ENCODE measurements at regions not wholly inside any gene's neighbourhood (a gene's known extent, or its start where the extent isn't known, plus 50 kb on each side); places are given as distances from the start of the nearest gene placed in this dataset.

GRCh38 chr3:132154619-132155018, 119.8 kb upstream of the CPNE4 start:
- H3K36me3 Mint-ChIP-seq (ENCODE audit: insufficient read depth), result no peaks in the 10 kb centered on the region
- H3K4me3 Mint-ChIP-seq, result no peak overlapping the region
- ATAC-seq (replicated peaks) (no peak), DNase-seq (no peak)
- H3K4me1 Mint-ChIP-seq (ENCODE audit: low read depth in 2 of 2), result no peaks in the 10 kb centered on the region
- H3K27me3 Mint-ChIP-seq, result peaks cover 0 to 7% of the 10 kb centered on the region in 2 donors
- no peaks in the 10 kb centered on the region for H3K9me3 Mint-ChIP-seq
- H3K27ac Mint-ChIP-seq, result no peak overlapping the region

DNA sequence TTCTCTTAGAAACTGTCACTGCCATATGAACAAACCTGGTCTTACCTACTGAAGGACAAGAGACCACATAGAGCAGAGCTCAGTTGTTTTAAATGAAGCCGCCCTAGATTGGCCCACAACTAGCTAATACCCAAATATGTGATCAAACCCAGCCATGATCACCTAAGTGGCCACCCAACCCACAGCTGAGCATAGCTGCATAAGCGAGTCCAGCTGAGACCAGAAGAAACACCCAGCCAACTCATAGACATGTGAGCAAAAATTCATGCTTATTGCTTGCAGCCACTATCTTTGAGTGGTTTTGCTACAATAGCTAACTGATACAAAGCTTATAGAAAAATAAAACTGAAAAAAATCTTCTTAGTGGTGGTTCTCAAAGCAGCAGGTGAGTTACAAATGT, 124.3 kb upstream of the CPNE4 start:
- no peaks in the 10 kb centered on the region for H3K36me3 Mint-ChIP-seq (ENCODE audit: insufficient read depth)
- H3K4me1 Mint-ChIP-seq (ENCODE audit: low read depth in 2 of 2), result no peaks in the 10 kb centered on the region
- no peak overlapping the region for H3K27ac Mint-ChIP-seq
- ATAC-seq (replicated peaks) (no peak), DNase-seq (no peak)
- no peaks in the 10 kb centered on the region for H3K9me3 Mint-ChIP-seq
- H3K27me3 Mint-ChIP-seq, result no peaks in the 10 kb centered on the region
- no peak overlapping the region for H3K4me3 Mint-ChIP-seq

DNA sequence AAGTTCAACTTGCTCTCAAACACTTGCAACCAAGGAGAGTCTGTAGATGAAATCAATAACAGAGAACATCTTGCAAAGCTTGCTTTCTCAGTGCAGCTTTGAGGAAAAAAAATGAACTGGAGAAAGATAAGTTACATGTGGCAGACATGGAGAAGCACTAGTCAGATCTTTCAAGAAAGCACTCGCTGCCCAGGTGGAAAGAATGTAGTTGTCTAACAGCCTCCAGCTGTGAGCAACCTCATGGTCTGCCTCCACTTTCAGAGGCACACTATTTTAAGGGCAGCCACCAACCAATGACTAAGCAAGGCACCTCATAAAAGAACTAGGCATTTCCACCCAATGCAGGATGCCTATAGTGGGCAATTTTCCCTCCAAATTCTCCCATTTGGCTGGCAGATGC, 125.4 kb upstream of the CPNE4 start:
- Mint-ChIP-seq H3K9me3 (no peaks in the 10 kb centered on the region), H3K27me3 (no peaks in the 10 kb centered on the region), H3K36me3 (ENCODE audit: insufficient read depth) (no peaks in the 10 kb centered on the region), H3K27ac (no peak overlapping the region), H3K4me1 (ENCODE audit: low read depth in 2 of 2) (no peaks in the 10 kb centered on the region), H3K4me3 (no peak overlapping the region)
- ATAC-seq (replicated peaks) (no peak), DNase-seq (no peak)

DNA sequence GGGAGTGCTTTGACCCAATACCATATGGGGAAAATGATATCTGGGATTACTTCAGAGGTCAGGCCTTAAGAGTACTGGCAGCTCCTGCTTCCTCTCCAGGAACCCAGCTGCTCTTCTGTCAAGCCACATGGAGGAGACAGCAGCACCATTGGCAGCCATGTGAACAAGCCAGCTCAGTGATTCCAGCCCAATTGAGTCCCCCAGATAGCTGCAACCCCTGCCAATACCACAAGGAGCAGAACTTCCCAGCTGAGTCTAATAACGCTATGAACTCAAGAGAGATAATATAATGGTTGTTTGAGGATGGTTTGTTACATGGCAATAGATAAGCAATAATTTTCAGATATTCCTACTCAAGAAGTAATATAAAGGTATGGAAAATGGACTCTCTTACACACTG, 126.8 kb upstream of the CPNE4 start:
- Mint-ChIP-seq H3K27ac (no peak overlapping the region), H3K36me3 (ENCODE audit: insufficient read depth) (no peaks in the 10 kb centered on the region), H3K4me1 (ENCODE audit: low read depth in 2 of 2) (no peaks in the 10 kb centered on the region), H3K27me3 (peaks cover 0 to 6% of the 10 kb centered on the region in 2 donors), H3K4me3 (no peak overlapping the region), H3K9me3 (no peaks in the 10 kb centered on the region)
- DNase-seq (no peak), ATAC-seq (replicated peaks) (no peak)

DNA sequence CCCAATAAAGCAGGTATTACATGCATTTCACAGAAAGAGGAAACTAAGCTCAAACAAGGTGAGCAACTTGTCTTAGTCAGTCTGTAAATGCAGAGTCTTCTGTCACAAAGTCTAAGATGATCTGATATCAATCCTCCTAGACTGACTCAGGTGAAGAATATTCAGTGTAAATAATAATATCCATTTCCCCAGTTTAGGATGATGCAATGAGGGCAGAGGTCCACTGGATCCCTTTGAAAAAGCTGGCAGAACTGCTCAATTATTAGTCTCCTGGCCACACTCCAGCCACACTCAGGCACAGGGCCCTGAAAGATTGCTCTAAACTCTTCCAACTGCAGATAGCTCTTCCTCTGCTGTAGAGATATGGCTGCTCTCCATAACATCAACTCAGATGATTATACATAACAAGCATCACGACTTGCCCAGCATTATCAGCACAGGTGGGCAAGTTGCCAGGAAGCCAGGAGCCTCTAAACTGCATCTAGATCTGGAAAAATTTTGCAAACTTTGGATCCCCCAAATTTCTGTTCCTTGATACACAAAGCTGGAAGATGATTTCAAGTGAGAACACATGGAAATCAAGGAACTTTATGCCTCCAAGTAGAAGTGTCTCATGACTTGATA, 129.8 kb upstream of the CPNE4 start:
- no peaks in the 10 kb centered on the region for H3K36me3 Mint-ChIP-seq (ENCODE audit: insufficient read depth)
- DNase-seq (no peak), ATAC-seq (replicated peaks) (no peak)
- H3K27me3 Mint-ChIP-seq, result peaks cover 0 to 6% of the 10 kb centered on the region in 2 donors
- no peaks in the 10 kb centered on the region for H3K9me3 Mint-ChIP-seq
- H3K27ac Mint-ChIP-seq, result no peak overlapping the region
- H3K4me1 Mint-ChIP-seq (ENCODE audit: low read depth in 2 of 2), result no peaks in the 10 kb centered on the region
- H3K4me3 Mint-ChIP-seq, result no peak overlapping the region

GRCh38 chr3:132167870-132168269, 133.1 kb upstream of the CPNE4 start:
- ATAC-seq (replicated peaks) (no peak), DNase-seq (no peak)
- Mint-ChIP-seq H3K27ac (no peak overlapping the region), H3K9me3 (no peaks in the 10 kb centered on the region), H3K27me3 (peaks cover 9 to 11% of the 10 kb centered on the region in 2 donors), H3K4me3 (no peak overlapping the region), H3K4me1 (ENCODE audit: low read depth in 2 of 2) (no peaks in the 10 kb centered on the region), H3K36me3 (ENCODE audit: insufficient read depth) (no peaks in the 10 kb centered on the region)

- ATAC-seq (replicated peaks), result no peak
Observed at GRCh38 chr3:132174500-132174899, 139.7 kb upstream of the CPNE4 start.

GRCh38 chr3:132180337-132180791, 136.8 kb upstream of the ACP3 start:
- no peak overlapping the region for H3K4me3 Mint-ChIP-seq
- H3K27me3 Mint-ChIP-seq, result peaks cover 7 to 9% of the 10 kb centered on the region in 2 donors
- H3K27ac Mint-ChIP-seq, result no peak overlapping the region
- peaks cover 3 to 8% of the 10 kb centered on the region in 2 donors for H3K4me1 Mint-ChIP-seq (ENCODE audit: low read depth in 2 of 2)
- no peaks in the 10 kb centered on the region for H3K9me3 Mint-ChIP-seq
- DNase-seq (no peak), ATAC-seq (replicated peaks) (peak; percentile 41)
- no peaks in the 10 kb centered on the region for H3K36me3 Mint-ChIP-seq (ENCODE audit: insufficient read depth)

More at GRCh38 chr3:132174500-132174899, 139.7 kb upstream of the CPNE4 start:
- H3K4me1 Mint-ChIP-seq (ENCODE audit: low read depth in 2 of 2), result no peaks in the 10 kb centered on the region
- H3K9me3 Mint-ChIP-seq, result no peaks in the 10 kb centered on the region
- no peak overlapping the region for H3K27ac Mint-ChIP-seq
- H3K4me3 Mint-ChIP-seq, result no peak overlapping the region
- peaks cover 18 to 27% of the 10 kb centered on the region in 2 donors for H3K27me3 Mint-ChIP-seq
- DNase-seq, result no peak
- no peaks in the 10 kb centered on the region for H3K36me3 Mint-ChIP-seq (ENCODE audit: insufficient read depth)

DNA sequence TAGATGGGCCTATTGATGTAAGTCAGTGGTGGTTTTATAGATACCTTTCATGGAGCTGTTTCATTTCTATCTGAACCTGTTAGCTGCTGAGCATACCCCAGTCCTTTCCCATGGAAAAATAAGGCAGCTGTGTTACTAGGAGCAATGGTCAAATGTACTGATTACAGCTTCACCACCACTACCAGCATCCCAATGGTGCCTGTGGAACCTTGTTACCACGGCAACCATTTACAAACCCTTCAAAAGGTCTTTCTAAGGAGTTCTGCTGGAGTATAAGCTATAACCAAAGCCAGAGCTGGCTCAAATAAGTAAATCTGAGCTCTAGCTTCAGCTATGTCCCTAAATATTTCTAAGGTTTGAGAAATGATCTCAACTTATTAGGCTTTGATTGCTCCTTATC, 133.4 kb upstream of the ACP3 start:
- H3K4me3 Mint-ChIP-seq, result no peak overlapping the region
- ATAC-seq (replicated peaks), result no peak
- peaks cover 7 to 14% of the 10 kb centered on the region in 2 donors for H3K27me3 Mint-ChIP-seq
- H3K4me1 Mint-ChIP-seq (ENCODE audit: low read depth in 2 of 2), result peaks cover 3 to 8% of the 10 kb centered on the region in 2 donors
- no peak overlapping the region for H3K27ac Mint-ChIP-seq
- H3K36me3 Mint-ChIP-seq (ENCODE audit: insufficient read depth), result no peaks in the 10 kb centered on the region
- no peak for DNase-seq
- H3K9me3 Mint-ChIP-seq, result no peaks in the 10 kb centered on the region

DNA sequence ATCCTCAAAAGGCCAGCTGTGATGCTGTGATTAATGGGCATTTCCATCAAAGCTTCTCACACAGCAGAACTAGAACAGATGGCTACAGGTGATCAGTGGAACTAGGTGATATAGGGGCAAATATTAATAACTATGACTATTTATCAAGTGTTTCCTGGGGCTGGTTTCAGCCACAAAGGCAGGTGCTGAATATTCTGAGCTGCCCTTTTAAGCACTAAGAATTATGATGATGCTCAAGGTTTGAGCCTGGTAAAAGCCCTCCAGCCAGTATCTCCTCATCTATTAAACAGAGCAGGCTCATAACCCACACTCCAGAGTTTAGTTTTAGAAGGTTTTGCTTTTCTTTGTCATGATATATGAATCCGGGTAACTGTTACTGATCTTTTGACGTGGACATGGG, 129.5 kb upstream of the ACP3 start:
- ATAC-seq (replicated peaks) (no peak), DNase-seq (no peak)
- H3K27ac Mint-ChIP-seq, result no peak overlapping the region
- H3K4me1 Mint-ChIP-seq (ENCODE audit: low read depth in 2 of 2), result no peaks in the 10 kb centered on the region
- no peaks in the 10 kb centered on the region for H3K9me3 Mint-ChIP-seq
- H3K36me3 Mint-ChIP-seq (ENCODE audit: insufficient read depth), result no peaks in the 10 kb centered on the region
- no peak overlapping the region for H3K4me3 Mint-ChIP-seq
- peaks cover 8 to 13% of the 10 kb centered on the region in 2 donors for H3K27me3 Mint-ChIP-seq

- Mint-ChIP-seq H3K27ac (no peak overlapping the region), H3K36me3 (ENCODE audit: insufficient read depth) (no peaks in the 10 kb centered on the region), H3K27me3 (peaks cover 8 to 13% of the 10 kb centered on the region in 2 donors), H3K9me3 (no peaks in the 10 kb centered on the region), H3K4me1 (ENCODE audit: low read depth in 2 of 2) (no peaks in the 10 kb centered on the region), H3K4me3 (no peak overlapping the region)
- DNase-seq (no peak), ATAC-seq (replicated peaks) (no peak)
Observed at GRCh38 chr3:132189601-132190000, 127.6 kb upstream of the ACP3 start.

DNA sequence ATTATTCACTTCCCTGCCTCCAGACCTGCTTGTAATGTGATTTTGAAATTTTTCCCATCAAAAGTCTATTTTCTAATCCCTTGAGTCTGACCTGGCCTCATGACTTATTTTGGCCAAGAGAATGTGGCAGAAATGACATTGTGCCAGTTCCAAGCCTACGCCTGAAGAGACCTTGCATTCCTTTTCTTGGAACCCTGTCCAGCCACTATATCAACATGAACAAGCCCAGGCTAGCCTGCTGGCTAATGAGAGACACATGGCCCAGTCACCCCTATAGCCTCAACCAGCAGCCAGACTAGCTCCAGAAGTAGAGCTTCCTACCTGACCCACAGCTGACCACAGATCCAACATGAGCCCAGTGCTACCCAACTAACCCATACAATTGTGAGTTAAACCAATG, 121.1 kb upstream of the ACP3 start:
- H3K27me3 Mint-ChIP-seq, result peaks cover 14 to 18% of the 10 kb centered on the region in 2 donors
- peaks cover 2% of the 10 kb centered on the region for H3K36me3 Mint-ChIP-seq (ENCODE audit: insufficient read depth)
- DNase-seq (no peak), ATAC-seq (replicated peaks) (no peak)
- H3K4me3 Mint-ChIP-seq, result no peak overlapping the region
- no peak overlapping the region for H3K27ac Mint-ChIP-seq
- peaks cover 0 to 1% of the 10 kb centered on the region in 2 donors for H3K9me3 Mint-ChIP-seq
- no peaks in the 10 kb centered on the region for H3K4me1 Mint-ChIP-seq (ENCODE audit: low read depth in 2 of 2)

GRCh38 chr3:132198516-132198915, 118.7 kb upstream of the ACP3 start:
- Mint-ChIP-seq H3K27me3 (peaks cover 15 to 19% of the 10 kb centered on the region in 2 donors), H3K4me3 (no peak overlapping the region), H3K9me3 (peaks cover 0 to 1% of the 10 kb centered on the region in 2 donors), H3K4me1 (ENCODE audit: low read depth in 2 of 2) (no peaks in the 10 kb centered on the region), H3K36me3 (ENCODE audit: insufficient read depth) (peaks cover 2% of the 10 kb centered on the region), H3K27ac (no peak overlapping the region)
- DNase-seq (no peak), ATAC-seq (replicated peaks) (no peak)

DNA sequence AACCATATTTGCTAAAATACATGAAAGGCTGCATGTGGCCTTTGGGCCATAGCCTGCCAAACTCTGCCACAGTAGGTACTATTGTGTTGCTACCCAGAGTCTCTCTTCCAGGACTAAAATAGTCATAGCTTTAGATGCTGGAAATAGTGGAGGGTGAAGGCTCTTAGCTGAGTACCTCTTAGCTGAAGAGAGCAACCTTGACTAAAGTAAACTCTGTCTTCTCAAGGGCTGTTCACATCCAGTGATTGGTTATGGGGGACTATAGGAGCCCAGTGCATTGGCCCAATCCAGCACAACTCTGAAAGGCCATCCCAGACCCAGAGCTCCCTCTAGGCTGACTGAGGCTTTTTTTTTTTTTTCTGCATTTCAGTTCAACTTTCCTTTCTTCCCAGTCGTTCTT, 117.8 kb upstream of the ACP3 start:
- H3K9me3 Mint-ChIP-seq, result peaks cover 0 to 1% of the 10 kb centered on the region in 2 donors
- H3K36me3 Mint-ChIP-seq (ENCODE audit: insufficient read depth), result peaks cover 2% of the 10 kb centered on the region
- H3K4me3 Mint-ChIP-seq, result no peak overlapping the region
- no peak for DNase-seq
- ATAC-seq (replicated peaks), result no peak
- H3K4me1 Mint-ChIP-seq (ENCODE audit: low read depth in 2 of 2), result no peaks in the 10 kb centered on the region
- peaks cover 15 to 19% of the 10 kb centered on the region in 2 donors for H3K27me3 Mint-ChIP-seq
- no peak overlapping the region for H3K27ac Mint-ChIP-seq
